Fibroblast of lung (primary cell): ENCODE measurements at regions not wholly inside any gene's neighbourhood (a gene's known extent, or its start where the extent isn't known, plus 50 kb on each side); places are given as distances from the start of the nearest gene placed in this dataset.

Experiments used
- CTCF ChIP-seq, 2 donors: IDR thresholded peaks in 1 of 2; conservative IDR thresholded peaks in 1 of 2; 1 replicate in 1 of 2; 2 replicates in 1 of 2; pipeline ENCODE4 v1.5.1; 2011 to 2012; ENCODE audit warnings: low read length in 2 of 2, control low read depth in 1 of 2, inconsistent platforms in 1 of 2, low read depth in 1 of 2, mild to moderate bottlenecking in 1 of 2
- EZH2 ChIP-seq: IDR thresholded peaks from 2 replicates; pipeline ENCODE4 v1.5.1; 2012; ENCODE audit warnings: low read length, control low read depth, mild to moderate bottlenecking; ENCODE audit errors: missing control alignments

GRCh38 chr4:175418516-175418915 lies 393.5 kb downstream of the GPM6A start:
- no peak for TF ChIP-seq CTCF (conservative IDR thresholded peaks at IDR 0.05 in 1 of 2, IDR thresholded peaks at IDR 0.05 in 1 of 2; ENCODE audit: low read depth in 1 of 2, low read length in 2 of 2)
- no peak for TF ChIP-seq EZH2
